Neural cell (in vitro differentiated cells): ENCODE measurements at regions not wholly inside any gene's neighbourhood (a gene's known extent, or its start where the extent isn't known, plus 50 kb on each side); places are given as distances from the start of the nearest gene placed in this dataset.

Experiments
- EP300 ChIP-seq: fragments of 450-650 bp; conservative IDR thresholded peaks from 2 replicates; pipeline ENCODE4 v1.6.1; 2014; ENCODE audit warnings: antibody characterized with exemption, mild to moderate bottlenecking, moderate library complexity; ENCODE audit not compliant: poor library complexity, severe bottlenecking
- EZH2 ChIP-seq: fragments of 200-600, 300-800 bp; shearing (Covaris generic), sonication (generic); IDR thresholded peaks from 2 replicates; pipeline ENCODE4 v1.6.1; 2014; ENCODE audit warnings: antibody characterized with exemption, low read length, borderline replicate concordance, mild to moderate bottlenecking; ENCODE audit not compliant: insufficient read depth, poor library complexity, severe bottlenecking
- MXI1 ChIP-seq: fragments of 450-650 bp; conservative IDR thresholded peaks from 2 replicates; pipeline ENCODE4 v1.6.1; 2014; ENCODE audit warnings: antibody characterized with exemption, mild to moderate bottlenecking; ENCODE audit not compliant: poor library complexity, severe bottlenecking
- POLR2AphosphoS5 ChIP-seq: IDR thresholded peaks from 2 replicates; pipeline ENCODE4 v1.6.1; 2012
- REST ChIP-seq: IDR thresholded peaks from 2 replicates; pipeline ENCODE4 v1.6.1; 2012; ENCODE audit warnings: borderline replicate concordance
- SMC3 ChIP-seq: fragments of 450-650 bp; conservative IDR thresholded peaks from 2 replicates; pipeline ENCODE4 v1.6.1; 2014; ENCODE audit warnings: antibody characterized with exemption, mild to moderate bottlenecking, moderate library complexity; ENCODE audit not compliant: poor library complexity
- TF ChIP-seq, protein P1 (sequence below): fragments of 450-650 bp; IDR thresholded peaks from 2 replicates; pipeline ENCODE4 v1.5.1; 2014; ENCODE audit warnings: antibody characterized with exemption, mild to moderate bottlenecking, moderate library complexity; ENCODE audit not compliant: poor library complexity, severe bottlenecking

GRCh38 chr7:142587578-142588191 lies 161.6 kb upstream of the PRSS1 start:
- TF ChIP-seq REST (no peak), EZH2 (no peak), POLR2AphosphoS5 (no peak), SMC3 (no peak), EP300 (no peak), MXI1 (no peak)
- TF ChIP-seq, protein P1, sequence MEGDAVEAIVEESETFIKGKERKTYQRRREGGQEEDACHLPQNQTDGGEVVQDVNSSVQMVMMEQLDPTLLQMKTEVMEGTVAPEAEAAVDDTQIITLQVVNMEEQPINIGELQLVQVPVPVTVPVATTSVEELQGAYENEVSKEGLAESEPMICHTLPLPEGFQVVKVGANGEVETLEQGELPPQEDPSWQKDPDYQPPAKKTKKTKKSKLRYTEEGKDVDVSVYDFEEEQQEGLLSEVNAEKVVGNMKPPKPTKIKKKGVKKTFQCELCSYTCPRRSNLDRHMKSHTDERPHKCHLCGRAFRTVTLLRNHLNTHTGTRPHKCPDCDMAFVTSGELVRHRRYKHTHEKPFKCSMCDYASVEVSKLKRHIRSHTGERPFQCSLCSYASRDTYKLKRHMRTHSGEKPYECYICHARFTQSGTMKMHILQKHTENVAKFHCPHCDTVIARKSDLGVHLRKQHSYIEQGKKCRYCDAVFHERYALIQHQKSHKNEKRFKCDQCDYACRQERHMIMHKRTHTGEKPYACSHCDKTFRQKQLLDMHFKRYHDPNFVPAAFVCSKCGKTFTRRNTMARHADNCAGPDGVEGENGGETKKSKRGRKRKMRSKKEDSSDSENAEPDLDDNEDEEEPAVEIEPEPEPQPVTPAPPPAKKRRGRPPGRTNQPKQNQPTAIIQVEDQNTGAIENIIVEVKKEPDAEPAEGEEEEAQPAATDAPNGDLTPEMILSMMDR: no peak
